VCaP (cell line): ENCODE measurements at regions not wholly inside any gene's neighbourhood (a gene's known extent, or its start where the extent isn't known, plus 50 kb on each side); places are given as distances from the start of the nearest gene placed in this dataset.

Experiments used
- H3K27ac ChIP-seq: fragments of 450-650 bp; 2 replicates; pipeline ENCODE4 v1.5.1; 2017
- TF ChIP-seq, protein P1 (sequence below): fragments of 450-650 bp; conservative IDR thresholded peaks from 2 replicates; pipeline ENCODE4 v1.5.1; 2017; ENCODE audit warnings: mild to moderate bottlenecking, moderate library complexity

DNA sequence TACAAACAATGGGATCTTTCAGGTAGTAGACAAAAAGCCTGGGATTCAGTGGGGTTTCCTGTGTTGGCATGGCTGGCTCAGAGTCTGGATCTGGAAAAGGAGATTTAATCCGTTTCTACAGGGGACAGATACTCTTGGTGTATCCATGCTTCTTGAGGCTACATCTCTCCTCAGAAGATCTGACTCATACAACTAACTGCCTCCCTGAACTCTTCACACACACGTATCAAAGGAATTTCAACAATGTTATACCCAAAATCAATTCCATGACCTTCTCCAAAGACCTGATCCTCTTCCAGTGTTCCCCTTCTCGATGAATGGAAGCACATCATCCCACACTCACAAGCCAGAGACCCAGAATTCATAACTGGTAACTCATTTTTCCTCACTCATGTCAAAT, 435.3 kb upstream of the NBEA start:
- TF ChIP-seq, protein P1, sequence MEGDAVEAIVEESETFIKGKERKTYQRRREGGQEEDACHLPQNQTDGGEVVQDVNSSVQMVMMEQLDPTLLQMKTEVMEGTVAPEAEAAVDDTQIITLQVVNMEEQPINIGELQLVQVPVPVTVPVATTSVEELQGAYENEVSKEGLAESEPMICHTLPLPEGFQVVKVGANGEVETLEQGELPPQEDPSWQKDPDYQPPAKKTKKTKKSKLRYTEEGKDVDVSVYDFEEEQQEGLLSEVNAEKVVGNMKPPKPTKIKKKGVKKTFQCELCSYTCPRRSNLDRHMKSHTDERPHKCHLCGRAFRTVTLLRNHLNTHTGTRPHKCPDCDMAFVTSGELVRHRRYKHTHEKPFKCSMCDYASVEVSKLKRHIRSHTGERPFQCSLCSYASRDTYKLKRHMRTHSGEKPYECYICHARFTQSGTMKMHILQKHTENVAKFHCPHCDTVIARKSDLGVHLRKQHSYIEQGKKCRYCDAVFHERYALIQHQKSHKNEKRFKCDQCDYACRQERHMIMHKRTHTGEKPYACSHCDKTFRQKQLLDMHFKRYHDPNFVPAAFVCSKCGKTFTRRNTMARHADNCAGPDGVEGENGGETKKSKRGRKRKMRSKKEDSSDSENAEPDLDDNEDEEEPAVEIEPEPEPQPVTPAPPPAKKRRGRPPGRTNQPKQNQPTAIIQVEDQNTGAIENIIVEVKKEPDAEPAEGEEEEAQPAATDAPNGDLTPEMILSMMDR = no peak
- H3K27ac ChIP-seq = no peak overlapping the region

GRCh38 chr13:34507630-34508029, 434.4 kb upstream of the NBEA start:
- H3K27ac ChIP-seq = no peak overlapping the region
- TF ChIP-seq, protein P1 = no peak

DNA sequence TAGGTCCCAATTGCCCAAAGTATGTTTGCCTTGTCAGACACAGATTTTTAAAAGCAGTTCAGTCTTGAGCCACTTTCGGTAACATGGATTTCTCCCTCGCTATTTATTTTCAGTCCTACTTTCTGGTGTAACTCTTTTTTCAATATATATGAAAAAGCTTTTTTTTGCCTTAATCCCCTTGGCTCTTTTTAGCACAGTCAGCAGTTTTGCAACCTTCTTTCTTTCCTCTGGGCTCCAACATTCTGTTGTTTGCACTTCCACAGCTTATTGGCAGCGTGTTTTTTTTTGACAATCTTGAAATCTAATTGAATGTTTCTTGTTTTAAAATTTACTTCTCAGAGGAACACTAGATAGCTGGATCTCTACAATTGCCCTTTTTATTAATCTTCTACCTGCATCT, 429.3 kb upstream of the NBEA start:
- H3K27ac ChIP-seq = no peak overlapping the region
- TF ChIP-seq, protein P1 = no peak

- TF ChIP-seq, protein P1 = no peak
- H3K27ac ChIP-seq = no peak overlapping the region
These were observed 428.5 kb upstream of the NBEA start for GRCh38 chr13:34513526-34513925.

GRCh38 chr13:34515201-34515600, 426.9 kb upstream of the NBEA start:
- no peak overlapping the region for H3K27ac ChIP-seq
- TF ChIP-seq, protein P1 = no peak

- TF ChIP-seq, protein P1 = no peak
- no peak overlapping the region for H3K27ac ChIP-seq
These were observed 420.9 kb upstream of the NBEA start for GRCh38 chr13:34521171-34521570.

DNA sequence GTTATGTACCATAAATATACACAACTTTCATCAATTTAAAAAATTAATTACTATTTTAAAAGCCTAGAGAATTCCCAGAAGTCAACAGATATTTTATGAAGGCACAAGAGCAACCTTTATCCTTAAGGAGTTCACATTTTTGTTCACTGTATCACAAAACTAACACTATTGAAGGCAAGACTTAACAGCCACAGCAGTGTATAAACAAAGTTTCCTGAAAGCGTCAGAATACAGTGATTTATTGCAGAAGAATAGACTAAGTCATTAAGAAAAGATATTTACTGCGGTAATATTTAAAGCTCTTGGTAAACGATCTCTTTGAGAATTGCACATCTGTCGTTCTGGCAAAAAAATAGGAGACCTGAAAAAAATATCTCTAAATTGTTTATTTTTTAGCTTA, 419.3 kb upstream of the NBEA start:
- no peak overlapping the region for H3K27ac ChIP-seq
- TF ChIP-seq, protein P1 = no peak

- TF ChIP-seq, protein P1 = no peak
- H3K27ac ChIP-seq = no peak overlapping the region
These were observed 418.7 kb upstream of the NBEA start for GRCh38 chr13:34523406-34523805.
